Adrenal gland (tissue), 9 donors: ENCODE measurements at regions not wholly inside any gene's neighbourhood (a gene's known extent, or its start where the extent isn't known, plus 50 kb on each side); places are given as distances from the start of the nearest gene placed in this dataset.

Experiments
- DNase-seq, 7 donors: peaks; one replicate each; pipeline ENCODE4 v3.0.0-alpha.2; 2019 to 2020
- H3K27ac ChIP-seq, 5 donors: fragments of 200-600 bp; sonication (generic) in 4 of 5; 1 replicate in 3 of 5; 2 replicates in 2 of 5; pipeline versions ENCODE4 v1.5.1 to v1.8.0; 2016 to 2020; ENCODE audit warnings: mild to moderate bottlenecking in 1 of 5
- H3K27me3 ChIP-seq: fragments of 200-600 bp; 2 replicates; pipeline ENCODE4 v1.8.0; 2021
- H3K36me3 ChIP-seq, 2 donors: fragments of 200-600 bp; replicated peaks in 1 of 2; 1 replicate in 1 of 2; 2 replicates in 1 of 2; pipeline versions ENCODE4 v1.5.1 to v1.8.0; 2018 to 2022
- H3K4me1 ChIP-seq, 2 donors: fragments of 200-600 bp; replicated peaks in 1 of 2; 1 replicate in 1 of 2; 2 replicates in 1 of 2; pipeline versions ENCODE4 v1.5.1 to v1.8.0; 2018 to 2021
- H3K4me3 ChIP-seq, 4 donors: fragments of 200-600 bp; sonication (generic) in 3 of 4; one replicate each; pipeline ENCODE4 v1.5.1; 2016 to 2018
- H3K9me3 ChIP-seq, 3 donors: fragments of 200-600 bp; sonication (generic) in 1 of 3; replicated peaks in 1 of 3; 1 replicate in 2 of 3; 2 replicates in 1 of 3; pipeline versions ENCODE4 v1.5.1 to v1.8.0; 2016 to 2021
- POLR2A ChIP-seq, 2 donors: fragments of 450-650 bp; IDR thresholded peaks; one replicate each; pipeline ENCODE4 v1.6.1; 2017; ENCODE audit warnings: antibody characterized with exemption in 2 of 2, mild to moderate bottlenecking in 2 of 2, moderate library complexity in 1 of 2
- WGBS, 4 donors: extraction: QIAGEN DNeasy Blood & Tissue Kit in 2 of 4; methylation state at CpG; one replicate each; pipeline versions ENCODE4 v1.1.5 to v1.1.7; 2013 to 2017; 5-methylcytosine and 5-hydroxymethylcytosine counted together
- intact Hi-C, 2 donors: fragments of 100-400 bp; cut with DNase I; formaldehyde crosslinking; loops; one replicate each; pipeline versions ENCODE4 v1.14.1 to v1.15.0; 2022 to 2023
- TF ChIP-seq, protein P1 (sequence below), 6 experiments: fragments of 450-650 bp in 4 of 6; fragments of 200-600 bp in 2 of 6; sonication (generic) in 1 of 6; IDR thresholded peaks; 1 replicate in 5 of 6; 2 replicates in 1 of 6; pipeline versions ENCODE4 v1.5.1 to v1.8.0; 2016 to 2021; ENCODE audit warnings: antibody characterized with exemption in 6 of 6, mild to moderate bottlenecking in 2 of 6, moderate library complexity in 1 of 6
- donor health status: healthy with polysubstance abuse.
- donor health status: Bipolar disorder and iron deficiency.
- donor health status: DM: yes; HTN: yes; CAD: no.
- donor health status: DM: no; HTN: no; CAD: no.
- donor health status: DM: no; HTN: no; CAD: no.

DNA sequence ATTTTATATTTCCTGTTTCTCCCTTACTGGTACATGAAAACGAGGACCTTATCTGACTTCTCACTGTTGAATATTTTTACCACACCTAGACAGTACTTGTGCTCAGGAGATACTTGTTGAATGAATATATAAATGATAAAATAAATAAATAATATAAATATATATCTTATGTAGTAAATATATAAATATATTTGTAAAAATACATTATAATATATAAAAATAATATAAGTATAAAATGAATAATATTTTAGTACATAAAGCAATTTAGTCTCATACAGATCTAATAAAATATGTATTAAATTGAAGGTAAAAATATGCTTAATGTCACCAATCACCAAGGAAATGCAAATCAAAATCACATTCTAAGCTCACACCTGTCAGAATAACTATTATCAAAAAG lies 360.6 kb downstream of the EFNA5 start:
- H3K9me3 ChIP-seq: no peaks in the 10 kb centered on the region
- H3K27me3 ChIP-seq: no peaks in the 10 kb centered on the region
- intact Hi-C loops: no loop called here
- DNase-seq: no peak
- TF ChIP-seq, protein P1, sequence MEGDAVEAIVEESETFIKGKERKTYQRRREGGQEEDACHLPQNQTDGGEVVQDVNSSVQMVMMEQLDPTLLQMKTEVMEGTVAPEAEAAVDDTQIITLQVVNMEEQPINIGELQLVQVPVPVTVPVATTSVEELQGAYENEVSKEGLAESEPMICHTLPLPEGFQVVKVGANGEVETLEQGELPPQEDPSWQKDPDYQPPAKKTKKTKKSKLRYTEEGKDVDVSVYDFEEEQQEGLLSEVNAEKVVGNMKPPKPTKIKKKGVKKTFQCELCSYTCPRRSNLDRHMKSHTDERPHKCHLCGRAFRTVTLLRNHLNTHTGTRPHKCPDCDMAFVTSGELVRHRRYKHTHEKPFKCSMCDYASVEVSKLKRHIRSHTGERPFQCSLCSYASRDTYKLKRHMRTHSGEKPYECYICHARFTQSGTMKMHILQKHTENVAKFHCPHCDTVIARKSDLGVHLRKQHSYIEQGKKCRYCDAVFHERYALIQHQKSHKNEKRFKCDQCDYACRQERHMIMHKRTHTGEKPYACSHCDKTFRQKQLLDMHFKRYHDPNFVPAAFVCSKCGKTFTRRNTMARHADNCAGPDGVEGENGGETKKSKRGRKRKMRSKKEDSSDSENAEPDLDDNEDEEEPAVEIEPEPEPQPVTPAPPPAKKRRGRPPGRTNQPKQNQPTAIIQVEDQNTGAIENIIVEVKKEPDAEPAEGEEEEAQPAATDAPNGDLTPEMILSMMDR (IDR thresholded peaks at IDR 0.05): no peak
- TF ChIP-seq POLR2A (IDR thresholded peaks at IDR 0.05): no peak
- H3K4me1 ChIP-seq: no peaks in the 10 kb centered on the region
- no peak overlapping the region for H3K4me3 ChIP-seq
- H3K36me3 ChIP-seq: no peaks in the 10 kb centered on the region
- H3K27ac ChIP-seq: no peak overlapping the region
- WGBS, 4 donors: 45 to 55% (median 46%) methylated on average over 1 of the region's 1 CpG

GRCh38 chr5:107306594-107306993 lies 364.1 kb downstream of the EFNA5 start:
- WGBS, 4 donors: 78 to 92% (median 85%) methylated on average over 3 of the region's 3 CpGs

DNA sequence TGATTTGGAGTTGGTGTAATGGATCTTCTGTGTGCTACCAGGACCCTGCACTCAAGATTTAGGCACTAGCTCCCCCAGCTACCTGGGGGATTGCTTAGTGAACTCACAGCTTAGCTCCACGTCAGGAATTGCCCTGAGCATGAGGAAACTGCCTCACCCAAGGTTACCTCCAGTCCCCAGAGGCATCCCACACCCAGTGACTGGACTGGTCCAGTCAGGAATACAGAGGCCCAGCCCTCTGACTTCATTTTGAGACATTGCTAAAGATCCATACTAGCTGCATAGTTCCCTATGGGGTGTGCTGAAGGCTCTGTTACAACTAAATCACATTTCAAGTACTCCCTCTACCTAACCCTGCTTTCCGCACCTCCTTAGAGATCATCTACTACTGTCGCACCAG lies 364.7 kb downstream of the EFNA5 start:
- no peaks in the 10 kb centered on the region for H3K36me3 ChIP-seq
- intact Hi-C loops: no loop called here
- TF ChIP-seq, protein P1 (IDR thresholded peaks at IDR 0.05): no peak
- no peak for TF ChIP-seq POLR2A (IDR thresholded peaks at IDR 0.05)
- H3K9me3 ChIP-seq: no peaks in the 10 kb centered on the region
- no peak overlapping the region for H3K27ac ChIP-seq
- H3K4me1 ChIP-seq: no peaks in the 10 kb centered on the region
- no peak overlapping the region for H3K4me3 ChIP-seq
- DNase-seq: no peak
- no peaks in the 10 kb centered on the region for H3K27me3 ChIP-seq
- WGBS, 4 donors: 78 to 90% (median 83%) methylated on average over 2 to 3 of the region's 3 CpGs

More at GRCh38 chr5:107306594-107306993, 364.1 kb downstream of the EFNA5 start:
- Histone ChIP-seq H3K9me3 (no peaks in the 10 kb centered on the region), H3K4me3 (no peak overlapping the region), H3K27me3 (no peaks in the 10 kb centered on the region), H3K4me1 (no peaks in the 10 kb centered on the region), H3K27ac (no peak overlapping the region), H3K36me3 (no peaks in the 10 kb centered on the region)
- intact Hi-C loops: no loop called here
- DNase-seq: no peak
- TF ChIP-seq, protein P1 (IDR thresholded peaks at IDR 0.05): no peak
- TF ChIP-seq POLR2A (IDR thresholded peaks at IDR 0.05): no peak

- Histone ChIP-seq H3K4me1 (no peaks in the 10 kb centered on the region), H3K9me3 (no peaks in the 10 kb centered on the region), H3K4me3 (no peak overlapping the region), H3K27ac (no peak overlapping the region), H3K36me3 (no peaks in the 10 kb centered on the region), H3K27me3 (no peaks in the 10 kb centered on the region)
- TF ChIP-seq, protein P1 (IDR thresholded peaks at IDR 0.05): no peak
- TF ChIP-seq POLR2A (IDR thresholded peaks at IDR 0.05): no peak
- DNase-seq: no peak
- intact Hi-C loops: no loop called here
These were observed 366.1 kb downstream of the EFNA5 start for GRCh38 chr5:107304684-107305083.
